ENCODE measurements at regions not wholly inside any gene's neighbourhood (a gene's known extent, or its start where the extent isn't known, plus 50 kb on each side); places are given as distances from the start of the nearest gene placed in this dataset.

DNA sequence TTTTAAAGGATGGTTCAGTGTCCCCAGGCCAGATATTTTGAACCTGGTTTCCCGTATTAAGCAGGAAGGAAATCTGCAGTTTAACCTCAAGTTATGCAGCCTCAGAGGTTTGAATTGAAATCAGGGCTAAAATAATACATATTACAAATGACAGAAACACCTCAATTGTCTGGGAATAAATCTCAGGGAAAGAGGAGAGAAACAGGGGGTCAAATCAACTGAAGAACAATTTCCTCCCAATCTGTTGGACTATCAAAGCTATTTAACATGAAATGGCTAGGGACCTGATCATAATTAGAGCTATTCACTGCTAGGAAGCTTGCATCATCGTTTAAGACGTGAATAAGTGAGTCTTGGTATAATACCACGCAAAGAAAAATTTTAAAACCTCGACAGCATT lies 150.0 kb upstream of the ARHGAP28 start:
- TF ChIP-seq, protein P1, sequence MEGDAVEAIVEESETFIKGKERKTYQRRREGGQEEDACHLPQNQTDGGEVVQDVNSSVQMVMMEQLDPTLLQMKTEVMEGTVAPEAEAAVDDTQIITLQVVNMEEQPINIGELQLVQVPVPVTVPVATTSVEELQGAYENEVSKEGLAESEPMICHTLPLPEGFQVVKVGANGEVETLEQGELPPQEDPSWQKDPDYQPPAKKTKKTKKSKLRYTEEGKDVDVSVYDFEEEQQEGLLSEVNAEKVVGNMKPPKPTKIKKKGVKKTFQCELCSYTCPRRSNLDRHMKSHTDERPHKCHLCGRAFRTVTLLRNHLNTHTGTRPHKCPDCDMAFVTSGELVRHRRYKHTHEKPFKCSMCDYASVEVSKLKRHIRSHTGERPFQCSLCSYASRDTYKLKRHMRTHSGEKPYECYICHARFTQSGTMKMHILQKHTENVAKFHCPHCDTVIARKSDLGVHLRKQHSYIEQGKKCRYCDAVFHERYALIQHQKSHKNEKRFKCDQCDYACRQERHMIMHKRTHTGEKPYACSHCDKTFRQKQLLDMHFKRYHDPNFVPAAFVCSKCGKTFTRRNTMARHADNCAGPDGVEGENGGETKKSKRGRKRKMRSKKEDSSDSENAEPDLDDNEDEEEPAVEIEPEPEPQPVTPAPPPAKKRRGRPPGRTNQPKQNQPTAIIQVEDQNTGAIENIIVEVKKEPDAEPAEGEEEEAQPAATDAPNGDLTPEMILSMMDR (IDR thresholded peaks at IDR 0.05; ENCODE audit: insufficient read depth, low read length), result no peak
- TF ChIP-seq POLR2AphosphoS5 (IDR thresholded peaks at IDR 0.05; ENCODE audit: low read depth) (no peak), GABPA (IDR thresholded peaks at IDR 0.05; ENCODE audit: low read depth) (no peak)
